HEK293T (cell line): ENCODE measurements at regions not wholly inside any gene's neighbourhood (a gene's known extent, or its start where the extent isn't known, plus 50 kb on each side); places are given as distances from the start of the nearest gene placed in this dataset.

Source experiments
- ARNT ChIP-seq: fragments of 450-650 bp; IDR thresholded peaks from 2 replicates; pipeline ENCODE4 v1.6.1; 2017; ENCODE audit warnings: mild to moderate bottlenecking
- BHLHE40 ChIP-seq: fragments of 450-650 bp; IDR thresholded peaks from 2 replicates; pipeline ENCODE4 v1.6.1; 2016; ENCODE audit warnings: mild to moderate bottlenecking, moderate library complexity, borderline replicate concordance
- CTBP1 ChIP-seq: fragments of 450-650 bp; IDR thresholded peaks from 2 replicates; pipeline ENCODE4 v1.6.1; 2016; ENCODE audit warnings: borderline replicate concordance
- ELF4 ChIP-seq: fragments of 450-650 bp; IDR thresholded peaks from 2 replicates; pipeline ENCODE4 v1.6.1; 2017; ENCODE audit warnings: antibody characterized with exemption
- FOXA1 ChIP-seq: fragments of 450-650 bp; IDR thresholded peaks from 2 replicates; pipeline ENCODE4 v1.6.1; 2016; ENCODE audit warnings: mild to moderate bottlenecking
- FOXK2 ChIP-seq: fragments of 450-650 bp; IDR thresholded peaks from 2 replicates; pipeline ENCODE4 v1.6.1; 2016; ENCODE audit warnings: mild to moderate bottlenecking
- FOXM1 ChIP-seq: fragments of 450-650 bp; IDR thresholded peaks from 2 replicates; pipeline ENCODE4 v1.6.1; 2017; ENCODE audit warnings: mild to moderate bottlenecking, borderline replicate concordance
- L3MBTL2 ChIP-seq: fragments of 450-650 bp; conservative IDR thresholded peaks from 2 replicates; pipeline ENCODE4 v1.6.1; 2016; ENCODE audit warnings: mild to moderate bottlenecking
- LEF1 ChIP-seq: fragments of 450-650 bp; IDR thresholded peaks from 2 replicates; pipeline ENCODE4 v1.6.1; 2017; ENCODE audit warnings: mild to moderate bottlenecking, borderline replicate concordance
- NFRKB ChIP-seq: fragments of 450-650 bp; IDR thresholded peaks from 2 replicates; pipeline ENCODE4 v1.6.1; 2016; ENCODE audit warnings: mild to moderate bottlenecking, moderate library complexity
- SP1 ChIP-seq: fragments of 450-650 bp; IDR thresholded peaks from 2 replicates; pipeline ENCODE4 v1.6.1; 2017
- SUZ12 ChIP-seq: fragments of 450-650 bp; IDR thresholded peaks from 2 replicates; pipeline ENCODE4 v1.6.1; 2016; ENCODE audit warnings: mild to moderate bottlenecking
- TARDBP ChIP-seq: fragments of 450-650 bp; IDR thresholded peaks from 2 replicates; pipeline ENCODE4 v1.6.1; 2016
- ZNF384 ChIP-seq: fragments of 450-650 bp; IDR thresholded peaks from 2 replicates; pipeline ENCODE4 v1.6.1; 2016

DNA sequence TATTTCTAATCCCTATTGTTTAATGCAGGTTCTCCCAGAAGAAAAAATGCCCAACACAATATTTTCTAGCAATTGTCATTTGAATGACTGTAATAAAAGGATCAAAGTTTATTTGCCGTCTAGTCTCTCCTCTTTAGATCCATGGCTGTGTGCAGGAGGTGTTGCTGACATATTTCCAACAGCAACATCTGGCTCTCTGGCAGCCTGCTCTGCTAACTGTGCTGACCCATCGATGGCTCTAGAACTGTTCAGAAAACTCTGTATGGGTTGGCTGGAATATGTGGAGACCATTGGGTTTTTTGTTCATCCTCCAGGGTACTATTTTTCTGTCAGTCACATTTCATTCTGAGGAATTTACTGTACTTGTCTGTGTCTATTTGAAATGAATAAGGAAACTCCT, 202.0 kb upstream of the SLC27A6 start:
- TF ChIP-seq SUZ12 (no peak), FOXA1 (no peak), TARDBP (no peak), SP1 (no peak), ARNT (no peak), ELF4 (no peak), FOXM1 (no peak), FOXK2 (no peak), BHLHE40 (no peak), NFRKB (no peak), LEF1 (no peak), CTBP1 (no peak), ZNF384 (no peak), L3MBTL2 (no peak)
